Thoracic aorta (tissue), 2 donors: ENCODE measurements at regions not wholly inside any gene's neighbourhood (a gene's known extent, or its start where the extent isn't known, plus 50 kb on each side); places are given as distances from the start of the nearest gene placed in this dataset.

Source experiments
- ATAC-seq: fragments of 150-250 bp; one replicate; pipeline ENCODE4 v1.8.0; 2017; ENCODE audit warnings: low read depth; ENCODE audit not compliant: insufficient number of reproducible peaks, low FRiP score
- DNase-seq: peaks from one replicate; pipeline ENCODE4 v3.0.0-alpha.2; 2020; ENCODE audit warnings: low spot score
- H3K27ac ChIP-seq, 2 donors: fragments of 200-600 bp; sonication (generic); 1 replicate in 1 of 2; 2 replicates in 1 of 2; pipeline ENCODE4 v1.5.1; 2016; ENCODE audit warnings: mild to moderate bottlenecking in 2 of 2, moderate library complexity in 2 of 2
- H3K27me3 ChIP-seq: fragments of 200-600 bp; sonication (generic); replicated peaks from 2 replicates; pipeline ENCODE4 v1.6.0; 2016; ENCODE audit warnings: mild to moderate bottlenecking; ENCODE audit not compliant: insufficient read depth
- H3K36me3 ChIP-seq: fragments of 200-600 bp; sonication (generic); one replicate; pipeline ENCODE4 v1.5.1; 2016
- H3K4me1 ChIP-seq, 2 donors: fragments of 200-600 bp; sonication (generic); 1 replicate in 1 of 2; 2 replicates in 1 of 2; pipeline versions ENCODE4 v1.5.1 to v1.6.0; 2016; ENCODE audit warnings: low read depth in 2 of 2, mild to moderate bottlenecking in 1 of 2; ENCODE audit not compliant: control insufficient read depth in 1 of 2
- H3K4me3 ChIP-seq: fragments of 200-600 bp; sonication (generic); 2 replicates; pipeline ENCODE4 v1.5.1; 2016; ENCODE audit warnings: mild to moderate bottlenecking
- H3K9me3 ChIP-seq: fragments of 200-600 bp; sonication (generic); 2 replicates; pipeline ENCODE4 v1.5.1; 2016
- TF ChIP-seq, protein P1 (sequence below): fragments of 200-600 bp; sonication (generic); IDR thresholded peaks from one replicate; pipeline ENCODE4 v1.5.1; 2019; ENCODE audit warnings: antibody characterized with exemption

DNA sequence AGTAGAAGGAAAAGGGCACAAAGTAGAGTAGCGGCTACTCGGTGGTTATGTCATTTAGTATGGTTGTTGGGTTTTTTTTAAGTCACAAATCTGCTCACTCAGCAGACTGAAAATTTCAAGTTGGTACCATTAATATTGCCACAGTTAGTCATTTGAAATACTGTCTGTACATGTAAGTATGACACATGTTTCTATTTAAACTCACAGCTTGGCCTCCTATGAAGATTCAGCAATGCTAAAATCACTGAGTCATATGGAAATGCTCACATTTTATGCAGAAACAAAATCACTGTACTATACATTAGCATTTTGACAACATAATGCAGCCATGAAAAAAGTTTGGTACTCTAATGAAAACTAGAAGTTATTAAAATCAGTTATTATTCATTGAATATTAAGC, 571.9 kb downstream of the TAFA4 start:
- no peak overlapping the region for H3K27ac ChIP-seq
- H3K4me3 ChIP-seq, result no peak overlapping the region
- H3K36me3 ChIP-seq, result no peaks in the 10 kb centered on the region
- H3K9me3 ChIP-seq, result no peaks in the 10 kb centered on the region
- TF ChIP-seq, protein P1, sequence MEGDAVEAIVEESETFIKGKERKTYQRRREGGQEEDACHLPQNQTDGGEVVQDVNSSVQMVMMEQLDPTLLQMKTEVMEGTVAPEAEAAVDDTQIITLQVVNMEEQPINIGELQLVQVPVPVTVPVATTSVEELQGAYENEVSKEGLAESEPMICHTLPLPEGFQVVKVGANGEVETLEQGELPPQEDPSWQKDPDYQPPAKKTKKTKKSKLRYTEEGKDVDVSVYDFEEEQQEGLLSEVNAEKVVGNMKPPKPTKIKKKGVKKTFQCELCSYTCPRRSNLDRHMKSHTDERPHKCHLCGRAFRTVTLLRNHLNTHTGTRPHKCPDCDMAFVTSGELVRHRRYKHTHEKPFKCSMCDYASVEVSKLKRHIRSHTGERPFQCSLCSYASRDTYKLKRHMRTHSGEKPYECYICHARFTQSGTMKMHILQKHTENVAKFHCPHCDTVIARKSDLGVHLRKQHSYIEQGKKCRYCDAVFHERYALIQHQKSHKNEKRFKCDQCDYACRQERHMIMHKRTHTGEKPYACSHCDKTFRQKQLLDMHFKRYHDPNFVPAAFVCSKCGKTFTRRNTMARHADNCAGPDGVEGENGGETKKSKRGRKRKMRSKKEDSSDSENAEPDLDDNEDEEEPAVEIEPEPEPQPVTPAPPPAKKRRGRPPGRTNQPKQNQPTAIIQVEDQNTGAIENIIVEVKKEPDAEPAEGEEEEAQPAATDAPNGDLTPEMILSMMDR, result no peak
- ATAC-seq, result no peak
- H3K4me1 ChIP-seq, result no peaks in the 10 kb centered on the region
- no peaks in the 10 kb centered on the region for H3K27me3 ChIP-seq
- DNase-seq, result no peak

DNA sequence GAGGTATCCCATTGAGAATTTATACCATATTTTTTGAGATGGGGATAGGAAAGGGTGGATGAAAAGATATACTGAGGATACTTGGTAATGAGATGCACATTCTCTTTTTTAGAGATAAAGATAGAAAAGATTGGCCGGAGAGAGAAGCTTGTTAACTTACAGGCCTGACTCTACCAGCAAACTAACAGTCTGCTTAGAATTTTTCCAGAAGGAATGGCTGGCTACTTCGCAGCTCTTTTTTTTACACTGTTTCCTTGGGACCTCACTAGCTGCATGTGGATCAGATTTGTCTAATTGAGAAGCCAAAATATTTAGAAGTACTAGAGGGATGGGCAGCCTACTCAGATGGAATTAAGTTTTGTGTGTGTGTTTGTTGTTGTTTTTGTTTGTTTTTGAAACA, 586.6 kb downstream of the TAFA4 start:
- ATAC-seq (no peak), DNase-seq (no peak)
- Histone ChIP-seq H3K4me1 (no peaks in the 10 kb centered on the region), H3K27ac (no peak overlapping the region), H3K9me3 (no peaks in the 10 kb centered on the region), H3K4me3 (no peak overlapping the region), H3K27me3 (no peaks in the 10 kb centered on the region), H3K36me3 (no peaks in the 10 kb centered on the region)
- TF ChIP-seq, protein P1, result no peak

DNA sequence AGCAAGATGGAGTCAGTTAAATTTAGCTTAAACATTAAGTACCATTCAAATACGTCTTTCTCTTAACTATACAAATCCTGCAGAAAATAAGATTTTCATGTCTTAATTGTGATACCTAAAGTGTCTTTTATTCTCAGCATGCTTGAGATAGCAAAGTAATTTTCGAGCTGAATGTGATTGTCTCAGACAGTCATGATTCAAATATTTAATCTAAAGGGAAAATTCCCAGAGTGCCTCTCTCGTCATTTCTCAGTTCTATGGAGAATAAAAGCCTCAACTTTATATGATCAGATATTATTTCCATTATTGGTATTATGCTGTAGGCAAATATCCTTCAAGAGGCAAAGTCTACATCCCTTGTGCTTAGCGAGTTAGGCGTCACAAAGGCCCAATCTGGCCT, 589.9 kb downstream of the TAFA4 start:
- TF ChIP-seq, protein P1, result no peak
- no peaks in the 10 kb centered on the region for H3K4me1 ChIP-seq
- DNase-seq, result no peak
- no peaks in the 10 kb centered on the region for H3K27me3 ChIP-seq
- no peak overlapping the region for H3K4me3 ChIP-seq
- H3K36me3 ChIP-seq, result no peaks in the 10 kb centered on the region
- H3K9me3 ChIP-seq, result no peaks in the 10 kb centered on the region
- no peak for ATAC-seq
- H3K27ac ChIP-seq, result no peak overlapping the region

DNA sequence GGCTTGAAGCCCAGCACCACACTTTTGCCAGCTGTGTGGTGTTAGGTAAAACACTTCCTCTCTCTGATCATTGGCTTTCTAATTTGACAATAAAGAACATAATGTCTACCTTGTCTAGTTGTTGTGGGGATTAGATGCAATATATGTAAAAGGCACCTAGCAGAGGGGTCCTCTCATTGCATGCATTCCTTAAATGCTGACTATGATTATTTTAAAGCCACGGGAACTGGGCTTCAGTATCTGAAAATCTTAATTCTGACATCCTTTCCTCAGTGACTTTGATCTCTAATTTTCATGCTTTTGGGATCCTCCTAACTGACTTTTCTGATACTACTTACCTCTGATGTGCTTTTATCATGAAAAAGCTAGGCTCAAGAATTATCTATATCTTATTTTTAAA, 596.3 kb downstream of the TAFA4 start:
- no peak overlapping the region for H3K27ac ChIP-seq
- DNase-seq, result no peak
- TF ChIP-seq, protein P1, result no peak

DNA sequence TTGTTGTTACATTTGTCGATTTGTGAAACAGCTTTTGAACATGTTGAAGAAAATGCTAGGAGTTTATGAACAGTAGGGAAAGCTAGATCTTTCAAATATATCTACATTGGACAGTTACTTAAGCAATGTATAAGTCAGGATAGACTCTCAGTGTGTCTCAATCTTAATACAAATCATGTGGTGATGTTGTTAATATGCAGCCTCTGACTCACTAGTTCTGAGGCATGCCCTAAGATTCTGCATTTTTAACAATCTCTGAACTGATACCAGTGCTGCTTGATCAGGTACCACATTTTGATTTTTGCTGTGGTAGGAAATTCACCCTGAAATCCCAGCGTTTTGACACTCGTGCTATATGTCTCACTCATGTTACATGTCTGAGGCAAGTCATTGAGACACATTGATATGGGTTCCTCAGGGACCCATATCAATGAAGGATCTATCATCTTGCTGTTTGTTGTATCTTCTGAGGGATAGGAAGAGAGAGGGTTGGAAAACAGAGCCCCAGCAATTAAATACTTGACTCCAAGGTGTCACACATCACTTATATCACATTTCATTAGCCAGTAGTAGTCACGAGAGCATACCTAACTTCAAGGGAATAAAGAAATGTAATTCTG, 597.9 kb downstream of the TAFA4 start:
- no peaks in the 10 kb centered on the region for H3K4me1 ChIP-seq
- no peaks in the 10 kb centered on the region for H3K27me3 ChIP-seq
- no peak for ATAC-seq
- no peaks in the 10 kb centered on the region for H3K9me3 ChIP-seq
- no peak for DNase-seq
- H3K4me3 ChIP-seq, result no peak overlapping the region
- no peak overlapping the region for H3K27ac ChIP-seq
- H3K36me3 ChIP-seq, result no peaks in the 10 kb centered on the region
- TF ChIP-seq, protein P1, result no peak

More for the DNA sequence above, 596.3 kb downstream of the TAFA4 start:
- ATAC-seq, result no peak
- H3K36me3 ChIP-seq, result no peaks in the 10 kb centered on the region
- H3K27me3 ChIP-seq, result no peaks in the 10 kb centered on the region
- H3K9me3 ChIP-seq, result no peaks in the 10 kb centered on the region
- H3K4me1 ChIP-seq, result no peaks in the 10 kb centered on the region
- no peak overlapping the region for H3K4me3 ChIP-seq
